Body of pancreas (tissue), 4 donors: ENCODE measurements at regions not wholly inside any gene's neighbourhood (a gene's known extent, or its start where the extent isn't known, plus 50 kb on each side); places are given as distances from the start of the nearest gene placed in this dataset.

ENCODE experiments used
- ATAC-seq: fragments of 150-250 bp; one replicate; pipeline ENCODE4 v1.9.1; 2016
- DNase-seq, 4 donors: peaks; one replicate each; pipeline ENCODE4 v3.0.0-alpha.2; 2019
- H3K27ac ChIP-seq, 4 donors: fragments of 200-600 bp; sonication (generic); 1 replicate in 3 of 4; 2 replicates in 1 of 4; pipeline versions ENCODE4 v1.5.1 to v1.6.1; 2016 to 2019; ENCODE audit warnings: mild to moderate bottlenecking in 1 of 4, mixed read lengths in 1 of 4, moderate library complexity in 1 of 4
- H3K27me3 ChIP-seq, 2 donors: fragments of 200-600 bp; sonication (generic); one replicate each; pipeline ENCODE4 v1.6.0; 2016; ENCODE audit warnings: mild to moderate bottlenecking in 1 of 2
- H3K36me3 ChIP-seq, 2 donors: fragments of 200-600 bp; sonication (generic); replicated peaks in 1 of 2; 2 replicates each; pipeline ENCODE4 v1.5.1; 2016; ENCODE audit warnings: low read depth in 2 of 2; ENCODE audit not compliant: insufficient read depth in 1 of 2
- H3K4me1 ChIP-seq: fragments of 200-600 bp; sonication (generic); one replicate; pipeline ENCODE4 v1.6.0; 2016
- H3K4me3 ChIP-seq, 2 donors: fragments of 200-600 bp; sonication (generic); 1 replicate in 1 of 2; 2 replicates in 1 of 2; pipeline ENCODE4 v1.5.1; 2016 to 2019
- H3K9me3 ChIP-seq, 3 donors: fragments of 200-600 bp; sonication (generic); 1 replicate in 2 of 3; 2 replicates in 1 of 3; pipeline ENCODE4 v1.5.1; 2016
- CTCF ChIP-seq, 7 experiments: fragments of 450-650 bp in 4 of 7; fragments of 200-600 bp in 3 of 7; sonication (generic) in 3 of 7; IDR thresholded peaks; one replicate each; pipeline ENCODE4 v1.5.1; 2016 to 2019; ENCODE audit warnings: antibody characterized with exemption in 7 of 7
- POLR2A ChIP-seq, 3 donors: fragments of 450-650 bp; IDR thresholded peaks; one replicate each; pipeline ENCODE4 v1.6.1; 2016; ENCODE audit warnings: antibody characterized with exemption in 3 of 3, mild to moderate bottlenecking in 2 of 3
- WGBS, 2 donors: methylation state at CpG; one replicate each; pipeline ENCODE4 v1.1.5; 2017; 5-methylcytosine and 5-hydroxymethylcytosine counted together
- intact Hi-C: fragments of 100-400 bp; cut with DNase I; formaldehyde crosslinking; loops from one replicate; pipeline ENCODE4 v1.15.1; 2023

- Histone ChIP-seq H3K4me3 (no peak overlapping the region), H3K9me3 (no peaks in the 10 kb centered on the region), H3K27ac (no peak overlapping the region), H3K27me3 (no peaks in the 10 kb centered on the region), H3K36me3 (no peaks in the 10 kb centered on the region), H3K4me1 (no peaks in the 10 kb centered on the region)
- 43 to 45% methylated on average over 4 of the region's 4 CpGs for WGBS, 2 donors
- no peak for ATAC-seq
- no peak for DNase-seq
- intact Hi-C loops, result no loop called here
- TF ChIP-seq CTCF (IDR thresholded peaks at IDR 0.05) (no peak), POLR2A (IDR thresholded peaks at IDR 0.05) (no peak)
Observed at GRCh38 chr5:4576161-4576748, 563.9 kb upstream of the ADAMTS16 start.

- no peaks in the 10 kb centered on the region for H3K36me3 ChIP-seq
- H3K27me3 ChIP-seq, result no peaks in the 10 kb centered on the region
- TF ChIP-seq POLR2A (IDR thresholded peaks at IDR 0.05), result no peak
- TF ChIP-seq CTCF (IDR thresholded peaks at IDR 0.05), result no peak
- intact Hi-C loops, result no loop called here
- DNase-seq (no peak), ATAC-seq (no peak)
- H3K9me3 ChIP-seq, result no peaks in the 10 kb centered on the region
- 61% methylated on average over 14 of the region's 14 CpGs for WGBS, 2 donors
- H3K4me1 ChIP-seq, result no peaks in the 10 kb centered on the region
- no peak overlapping the region for H3K27ac ChIP-seq
- no peak overlapping the region for H3K4me3 ChIP-seq
Observed at GRCh38 chr5:4576908-4577307, 563.2 kb upstream of the ADAMTS16 start.

GRCh38 chr5:4579679-4580078 is 560.5 kb upstream of the ADAMTS16 start:
- ATAC-seq (no peak), DNase-seq (no peak)
- Histone ChIP-seq H3K4me1 (no peaks in the 10 kb centered on the region), H3K27me3 (no peaks in the 10 kb centered on the region), H3K27ac (no peak overlapping the region), H3K9me3 (no peaks in the 10 kb centered on the region), H3K4me3 (no peak overlapping the region), H3K36me3 (no peaks in the 10 kb centered on the region)
- no peak for TF ChIP-seq POLR2A (IDR thresholded peaks at IDR 0.05)
- TF ChIP-seq CTCF (IDR thresholded peaks at IDR 0.05), result no peak
- intact Hi-C loops, result no loop called here
- WGBS, 2 donors, result 65 to 74% methylated on average over 7 of the region's 7 CpGs

- H3K36me3 ChIP-seq, result no peaks in the 10 kb centered on the region
- TF ChIP-seq CTCF (IDR thresholded peaks at IDR 0.05) (no peak), POLR2A (IDR thresholded peaks at IDR 0.05) (no peak)
- WGBS, 2 donors, result 82 to 86% methylated on average over 18 to 19 of the region's 19 CpGs
- ATAC-seq (no peak), DNase-seq (no peak)
- no peaks in the 10 kb centered on the region for H3K4me1 ChIP-seq
- no peak overlapping the region for H3K4me3 ChIP-seq
- no peak overlapping the region for H3K27ac ChIP-seq
- no peaks in the 10 kb centered on the region for H3K27me3 ChIP-seq
- intact Hi-C loops, result no loop called here
- no peaks in the 10 kb centered on the region for H3K9me3 ChIP-seq
Observed at GRCh38 chr5:4580772-4581171, 559.4 kb upstream of the ADAMTS16 start.

GRCh38 chr5:4581289-4581688 is 558.8 kb upstream of the ADAMTS16 start:
- DNase-seq, result no peak
- intact Hi-C loops, result no loop called here

More at GRCh38 chr5:4581289-4581688, 558.8 kb upstream of the ADAMTS16 start:
- no peak overlapping the region for H3K27ac ChIP-seq
- 72 to 83% methylated on average over 15 to 16 of the region's 16 CpGs for WGBS, 2 donors
- H3K9me3 ChIP-seq, result no peaks in the 10 kb centered on the region
- no peaks in the 10 kb centered on the region for H3K4me1 ChIP-seq
- no peaks in the 10 kb centered on the region for H3K36me3 ChIP-seq
- TF ChIP-seq CTCF (IDR thresholded peaks at IDR 0.05) (no peak), POLR2A (IDR thresholded peaks at IDR 0.05) (no peak)
- no peak for ATAC-seq
- no peak overlapping the region for H3K4me3 ChIP-seq
- no peaks in the 10 kb centered on the region for H3K27me3 ChIP-seq
